ENCODE measurements at regions not wholly inside any gene's neighbourhood (a gene's known extent, or its start where the extent isn't known, plus 50 kb on each side); places are given as distances from the start of the nearest gene placed in this dataset.
"Not testable (repeated sequence)": the region's sequence is repeated elsewhere in the genome, so short reads cannot be mapped to it uniquely, and the experiment has no call there.

DNA sequence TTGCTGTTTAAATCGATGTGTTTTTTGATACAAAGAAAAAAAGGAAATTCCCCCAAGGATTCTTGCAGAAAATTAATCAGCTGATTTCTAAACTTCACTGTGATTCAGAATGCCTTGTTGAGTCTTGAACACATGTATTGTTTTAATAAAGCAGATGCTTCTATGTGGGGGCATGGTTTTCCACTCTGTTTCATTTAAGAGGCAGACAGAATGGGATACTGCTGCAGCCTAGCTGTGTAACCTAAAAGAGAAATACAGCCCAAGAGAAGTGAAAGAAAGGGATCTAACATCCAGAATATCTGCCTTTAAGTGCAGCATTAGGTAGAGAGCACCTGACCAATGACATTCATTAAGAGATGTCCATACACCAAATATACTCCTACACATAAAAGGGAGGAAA, 365.1 kb upstream of the CCNH start:
- H3K4me1 ChIP-seq (ENCODE audit: control insufficient read depth, insufficient read depth, low read length), result no peaks in the 10 kb centered on the region
- 0 out of 2 replicates have a peak, but pooled peaks cover 3% of the 10 kb centered on the region for H3K27me3 ChIP-seq (ENCODE audit: control insufficient read depth, insufficient read depth, low read length)
- DNase-seq (ENCODE audit: low read depth, low spot score) (no peak), ATAC-seq (no peak)
- POLR2A ChIA-PET, result no interaction called here
- CTCF ChIA-PET, result no interaction called here
- intact Hi-C loops (cut with micrococcal nuclease; ENCODE audit: unreplicated experiment), result no loop called here
- in situ Hi-C loops (cut with HindIII; ENCODE audit: low pct_unique_long_range_greater_than_20kb, low sequenced_read_pairs), result no loop called here
- no peak overlapping the region for H3K27ac ChIP-seq (ENCODE audit: low read length)
- H3K4me3 ChIP-seq (ENCODE audit: low read depth in 2 of 2, low read length in 2 of 2), result no peak overlapping the region
- BruUV-seq (replicated peaks), result no TSS peak
- no peaks in the 10 kb centered on the region for H3K36me3 ChIP-seq (ENCODE audit: control insufficient read depth, insufficient read depth, low read length)
- H3K9me3 ChIP-seq (ENCODE audit: control insufficient read depth, insufficient read depth, low read depth, low read length), result no peaks in the 10 kb centered on the region
- no peak for TF ChIP-seq POLR2AphosphoS5 (IDR thresholded peaks at IDR 0.05; ENCODE audit: low read depth, low read length)
- TF ChIP-seq, protein P1, sequence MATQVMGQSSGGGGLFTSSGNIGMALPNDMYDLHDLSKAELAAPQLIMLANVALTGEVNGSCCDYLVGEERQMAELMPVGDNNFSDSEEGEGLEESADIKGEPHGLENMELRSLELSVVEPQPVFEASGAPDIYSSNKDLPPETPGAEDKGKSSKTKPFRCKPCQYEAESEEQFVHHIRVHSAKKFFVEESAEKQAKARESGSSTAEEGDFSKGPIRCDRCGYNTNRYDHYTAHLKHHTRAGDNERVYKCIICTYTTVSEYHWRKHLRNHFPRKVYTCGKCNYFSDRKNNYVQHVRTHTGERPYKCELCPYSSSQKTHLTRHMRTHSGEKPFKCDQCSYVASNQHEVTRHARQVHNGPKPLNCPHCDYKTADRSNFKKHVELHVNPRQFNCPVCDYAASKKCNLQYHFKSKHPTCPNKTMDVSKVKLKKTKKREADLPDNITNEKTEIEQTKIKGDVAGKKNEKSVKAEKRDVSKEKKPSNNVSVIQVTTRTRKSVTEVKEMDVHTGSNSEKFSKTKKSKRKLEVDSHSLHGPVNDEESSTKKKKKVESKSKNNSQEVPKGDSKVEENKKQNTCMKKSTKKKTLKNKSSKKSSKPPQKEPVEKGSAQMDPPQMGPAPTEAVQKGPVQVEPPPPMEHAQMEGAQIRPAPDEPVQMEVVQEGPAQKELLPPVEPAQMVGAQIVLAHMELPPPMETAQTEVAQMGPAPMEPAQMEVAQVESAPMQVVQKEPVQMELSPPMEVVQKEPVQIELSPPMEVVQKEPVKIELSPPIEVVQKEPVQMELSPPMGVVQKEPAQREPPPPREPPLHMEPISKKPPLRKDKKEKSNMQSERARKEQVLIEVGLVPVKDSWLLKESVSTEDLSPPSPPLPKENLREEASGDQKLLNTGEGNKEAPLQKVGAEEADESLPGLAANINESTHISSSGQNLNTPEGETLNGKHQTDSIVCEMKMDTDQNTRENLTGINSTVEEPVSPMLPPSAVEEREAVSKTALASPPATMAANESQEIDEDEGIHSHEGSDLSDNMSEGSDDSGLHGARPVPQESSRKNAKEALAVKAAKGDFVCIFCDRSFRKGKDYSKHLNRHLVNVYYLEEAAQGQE (IDR thresholded peaks at IDR 0.05; ENCODE audit: insufficient read depth in 1 of 2, low read depth in 2 of 2, low read length in 1 of 2), result no peak
- TF ChIP-seq, protein P2, sequence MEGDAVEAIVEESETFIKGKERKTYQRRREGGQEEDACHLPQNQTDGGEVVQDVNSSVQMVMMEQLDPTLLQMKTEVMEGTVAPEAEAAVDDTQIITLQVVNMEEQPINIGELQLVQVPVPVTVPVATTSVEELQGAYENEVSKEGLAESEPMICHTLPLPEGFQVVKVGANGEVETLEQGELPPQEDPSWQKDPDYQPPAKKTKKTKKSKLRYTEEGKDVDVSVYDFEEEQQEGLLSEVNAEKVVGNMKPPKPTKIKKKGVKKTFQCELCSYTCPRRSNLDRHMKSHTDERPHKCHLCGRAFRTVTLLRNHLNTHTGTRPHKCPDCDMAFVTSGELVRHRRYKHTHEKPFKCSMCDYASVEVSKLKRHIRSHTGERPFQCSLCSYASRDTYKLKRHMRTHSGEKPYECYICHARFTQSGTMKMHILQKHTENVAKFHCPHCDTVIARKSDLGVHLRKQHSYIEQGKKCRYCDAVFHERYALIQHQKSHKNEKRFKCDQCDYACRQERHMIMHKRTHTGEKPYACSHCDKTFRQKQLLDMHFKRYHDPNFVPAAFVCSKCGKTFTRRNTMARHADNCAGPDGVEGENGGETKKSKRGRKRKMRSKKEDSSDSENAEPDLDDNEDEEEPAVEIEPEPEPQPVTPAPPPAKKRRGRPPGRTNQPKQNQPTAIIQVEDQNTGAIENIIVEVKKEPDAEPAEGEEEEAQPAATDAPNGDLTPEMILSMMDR (IDR thresholded peaks at IDR 0.05), result no peak
- TF ChIP-seq SIN3A (IDR thresholded peaks at IDR 0.05; ENCODE audit: borderline replicate concordance, insufficient read depth, low read depth, low read length), result no peak
- no peak for TF ChIP-seq TCF7L2 (IDR thresholded peaks at IDR 0.05; ENCODE audit: low read depth, low read length)

DNA sequence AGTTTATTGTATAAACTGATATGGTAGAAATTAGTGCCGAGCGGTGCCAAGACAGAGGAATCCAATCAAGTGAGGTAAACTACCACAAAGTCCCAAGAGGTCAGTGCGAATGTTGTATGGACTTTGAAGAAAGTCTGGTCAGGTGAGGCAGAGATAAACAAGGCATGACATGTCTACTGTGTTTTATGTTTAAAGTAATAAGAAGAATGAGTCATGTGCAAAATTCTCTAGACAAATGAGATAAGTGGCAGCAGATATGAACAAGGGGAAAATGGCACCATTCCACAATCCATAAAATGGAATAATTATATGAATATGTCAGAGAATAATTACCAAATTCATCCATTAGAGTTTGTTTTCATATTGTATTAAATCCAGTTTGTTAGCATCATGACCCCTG, 364.1 kb upstream of the CCNH start:
- no peaks in the 10 kb centered on the region for H3K36me3 ChIP-seq (ENCODE audit: control insufficient read depth, insufficient read depth, low read length)
- no peak overlapping the region for H3K27ac ChIP-seq (ENCODE audit: low read length)
- in situ Hi-C loops (cut with HindIII; ENCODE audit: low pct_unique_long_range_greater_than_20kb, low sequenced_read_pairs), result no loop called here
- intact Hi-C loops (cut with micrococcal nuclease; ENCODE audit: unreplicated experiment), result no loop called here
- 0 out of 2 replicates have a peak, but pooled peaks cover 3% of the 10 kb centered on the region for H3K27me3 ChIP-seq (ENCODE audit: control insufficient read depth, insufficient read depth, low read length)
- ChIA-PET POLR2A (no interaction called here), CTCF (no interaction called here)
- no peaks in the 10 kb centered on the region for H3K9me3 ChIP-seq (ENCODE audit: control insufficient read depth, insufficient read depth, low read depth, low read length)
- BruUV-seq (replicated peaks), result no TSS peak
- no peak overlapping the region for H3K4me3 ChIP-seq (ENCODE audit: low read depth in 2 of 2, low read length in 2 of 2)
- DNase-seq (ENCODE audit: low read depth, low spot score), result no peak
- ATAC-seq, result no peak
- H3K4me1 ChIP-seq (ENCODE audit: control insufficient read depth, insufficient read depth, low read length), result no peaks in the 10 kb centered on the region
- TF ChIP-seq, protein P1 (IDR thresholded peaks at IDR 0.05; ENCODE audit: insufficient read depth in 1 of 2, low read depth in 2 of 2, low read length in 1 of 2), result no peak
- no peak for TF ChIP-seq TCF7L2 (IDR thresholded peaks at IDR 0.05; ENCODE audit: low read depth, low read length)
- TF ChIP-seq POLR2AphosphoS5 (IDR thresholded peaks at IDR 0.05; ENCODE audit: low read depth, low read length), result no peak
- TF ChIP-seq, protein P2 (IDR thresholded peaks at IDR 0.05), result no peak
- TF ChIP-seq SIN3A (IDR thresholded peaks at IDR 0.05; ENCODE audit: borderline replicate concordance, insufficient read depth, low read depth, low read length), result no peak

DNA sequence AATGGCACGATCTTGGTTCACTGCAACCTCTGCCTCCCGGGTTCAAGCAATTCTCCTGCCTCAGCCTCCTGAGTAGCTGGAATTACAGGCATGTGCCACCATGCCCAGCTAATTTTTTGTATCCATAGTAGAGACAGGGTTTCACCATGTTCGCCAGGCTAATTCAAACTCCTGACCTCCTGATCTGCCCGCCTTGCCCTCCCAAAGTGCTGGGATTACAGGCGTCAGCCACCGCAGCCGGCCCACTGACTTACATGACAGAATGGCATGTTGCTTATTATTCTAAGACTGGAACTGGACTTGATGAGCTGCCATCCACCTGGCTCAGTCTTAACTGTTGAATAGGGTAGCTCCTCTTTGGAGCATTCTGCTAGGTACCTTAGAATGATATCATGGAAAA, 363.6 kb upstream of the CCNH start:
- intact Hi-C loops (cut with micrococcal nuclease; ENCODE audit: unreplicated experiment); ATAC-seq; H3K4me3 ChIP-seq (ENCODE audit: low read depth in 2 of 2, low read length in 2 of 2); H3K27ac ChIP-seq (ENCODE audit: low read length); H3K36me3 ChIP-seq (ENCODE audit: control insufficient read depth, insufficient read depth, low read length); H3K27me3 ChIP-seq (ENCODE audit: control insufficient read depth, insufficient read depth, low read length); H3K9me3 ChIP-seq (ENCODE audit: control insufficient read depth, insufficient read depth, low read depth, low read length); in situ Hi-C loops (cut with HindIII; ENCODE audit: low pct_unique_long_range_greater_than_20kb, low sequenced_read_pairs); BruUV-seq (replicated peaks); CTCF ChIA-PET; H3K4me1 ChIP-seq (ENCODE audit: control insufficient read depth, insufficient read depth, low read length); DNase-seq (ENCODE audit: low read depth, low spot score); POLR2A ChIA-PET: not testable (repeated sequence)

Data from Panc1 (cell line).